ENCODE measurements at regions not wholly inside any gene's neighbourhood (a gene's known extent, or its start where the extent isn't known, plus 50 kb on each side); places are given as distances from the start of the nearest gene placed in this dataset.

- no peak for TF ChIP-seq CTCF (IDR thresholded peaks at IDR 0.05; ENCODE audit: unreplicated experiment)
- Mint-ChIP-seq H3K4me1 (ENCODE audit: unreplicated experiment) (peaks cover 12% of the 10 kb centered on the region), H3K27me3 (ENCODE audit: unreplicated experiment) (peaks cover 2% of the 10 kb centered on the region), H3K9me3 (ENCODE audit: unreplicated experiment) (no peaks in the 10 kb centered on the region), H3K4me3 (ENCODE audit: unreplicated experiment) (no peak overlapping the region), H3K27ac (ENCODE audit: unreplicated experiment) (no peak overlapping the region), H3K36me3 (ENCODE audit: low read depth, unreplicated experiment) (no peaks in the 10 kb centered on the region)
- no peak for DNase-seq (ENCODE audit: low spot score)
These were observed 72.1 kb downstream of the KLF12 start for GRCh38 chr13:74061926-74062595.

- no peak for TF ChIP-seq CTCF (IDR thresholded peaks at IDR 0.05; ENCODE audit: unreplicated experiment)
- no peaks in the 10 kb centered on the region for H3K27me3 Mint-ChIP-seq (ENCODE audit: unreplicated experiment)
- no peak overlapping the region for H3K4me3 Mint-ChIP-seq (ENCODE audit: unreplicated experiment)
- DNase-seq (ENCODE audit: low spot score): no peak
- H3K4me1 Mint-ChIP-seq (ENCODE audit: unreplicated experiment): peaks cover 6% of the 10 kb centered on the region
- no peaks in the 10 kb centered on the region for H3K36me3 Mint-ChIP-seq (ENCODE audit: low read depth, unreplicated experiment)
- H3K9me3 Mint-ChIP-seq (ENCODE audit: unreplicated experiment): no peaks in the 10 kb centered on the region
- no peak overlapping the region for H3K27ac Mint-ChIP-seq (ENCODE audit: unreplicated experiment)
These were observed 77.2 kb downstream of the KLF12 start for GRCh38 chr13:74056801-74057542.

- no peaks in the 10 kb centered on the region for H3K36me3 Mint-ChIP-seq (ENCODE audit: low read depth, unreplicated experiment)
- no peaks in the 10 kb centered on the region for H3K9me3 Mint-ChIP-seq (ENCODE audit: unreplicated experiment)
- no peaks in the 10 kb centered on the region for H3K27me3 Mint-ChIP-seq (ENCODE audit: unreplicated experiment)
- TF ChIP-seq CTCF (IDR thresholded peaks at IDR 0.05; ENCODE audit: unreplicated experiment): no peak
- H3K27ac Mint-ChIP-seq (ENCODE audit: unreplicated experiment): no peak overlapping the region
- no peak for DNase-seq (ENCODE audit: low spot score)
- H3K4me1 Mint-ChIP-seq (ENCODE audit: unreplicated experiment): peaks cover 22% of the 10 kb centered on the region
- H3K4me3 Mint-ChIP-seq (ENCODE audit: unreplicated experiment): no peak overlapping the region
These were observed 81.7 kb downstream of the KLF12 start for GRCh38 chr13:74052402-74052928.

GRCh38 chr13:74048756-74049155, 85.4 kb downstream of the KLF12 start:
- no peak for DNase-seq (ENCODE audit: low spot score)
- no peaks in the 10 kb centered on the region for H3K9me3 Mint-ChIP-seq (ENCODE audit: unreplicated experiment)
- H3K36me3 Mint-ChIP-seq (ENCODE audit: low read depth, unreplicated experiment): peaks cover 4% of the 10 kb centered on the region
- H3K4me1 Mint-ChIP-seq (ENCODE audit: unreplicated experiment): peaks cover 17% of the 10 kb centered on the region
- no peak overlapping the region for H3K4me3 Mint-ChIP-seq (ENCODE audit: unreplicated experiment)
- H3K27me3 Mint-ChIP-seq (ENCODE audit: unreplicated experiment): no peaks in the 10 kb centered on the region
- TF ChIP-seq CTCF (IDR thresholded peaks at IDR 0.05; ENCODE audit: unreplicated experiment): no peak
- H3K27ac Mint-ChIP-seq (ENCODE audit: unreplicated experiment): no peak overlapping the region

Data from endothelial cell (in vitro differentiated cells).